ENCODE measurements at regions not wholly inside any gene's neighbourhood (a gene's known extent, or its start where the extent isn't known, plus 50 kb on each side); places are given as distances from the start of the nearest gene placed in this dataset.

- TF ChIP-seq, protein P1, sequence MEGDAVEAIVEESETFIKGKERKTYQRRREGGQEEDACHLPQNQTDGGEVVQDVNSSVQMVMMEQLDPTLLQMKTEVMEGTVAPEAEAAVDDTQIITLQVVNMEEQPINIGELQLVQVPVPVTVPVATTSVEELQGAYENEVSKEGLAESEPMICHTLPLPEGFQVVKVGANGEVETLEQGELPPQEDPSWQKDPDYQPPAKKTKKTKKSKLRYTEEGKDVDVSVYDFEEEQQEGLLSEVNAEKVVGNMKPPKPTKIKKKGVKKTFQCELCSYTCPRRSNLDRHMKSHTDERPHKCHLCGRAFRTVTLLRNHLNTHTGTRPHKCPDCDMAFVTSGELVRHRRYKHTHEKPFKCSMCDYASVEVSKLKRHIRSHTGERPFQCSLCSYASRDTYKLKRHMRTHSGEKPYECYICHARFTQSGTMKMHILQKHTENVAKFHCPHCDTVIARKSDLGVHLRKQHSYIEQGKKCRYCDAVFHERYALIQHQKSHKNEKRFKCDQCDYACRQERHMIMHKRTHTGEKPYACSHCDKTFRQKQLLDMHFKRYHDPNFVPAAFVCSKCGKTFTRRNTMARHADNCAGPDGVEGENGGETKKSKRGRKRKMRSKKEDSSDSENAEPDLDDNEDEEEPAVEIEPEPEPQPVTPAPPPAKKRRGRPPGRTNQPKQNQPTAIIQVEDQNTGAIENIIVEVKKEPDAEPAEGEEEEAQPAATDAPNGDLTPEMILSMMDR (IDR thresholded peaks at IDR 0.05; ENCODE audit: poor library complexity, severe bottlenecking) = no peak
- Histone ChIP-seq H3K4me3 (ENCODE audit: severe bottlenecking) (no peak overlapping the region), H3K27me3 (ENCODE audit: insufficient read depth, poor library complexity, severe bottlenecking) (no peaks in the 10 kb centered on the region), H3K27ac (ENCODE audit: poor library complexity, severe bottlenecking) (no peak overlapping the region), H3K9me3 (ENCODE audit: severe bottlenecking) (no peaks in the 10 kb centered on the region), H3K4me1 (ENCODE audit: insufficient read depth, poor library complexity, severe bottlenecking) (no peaks in the 10 kb centered on the region), H3K36me3 (ENCODE audit: low read depth) (no peaks in the 10 kb centered on the region)
- no peak for ATAC-seq (ENCODE audit: low read depth)
- DNase-seq (ENCODE audit: low spot score) = no peak
These were observed 383.6 kb downstream of the COG6 start for GRCh38 chr13:40039061-40039460.

DNA sequence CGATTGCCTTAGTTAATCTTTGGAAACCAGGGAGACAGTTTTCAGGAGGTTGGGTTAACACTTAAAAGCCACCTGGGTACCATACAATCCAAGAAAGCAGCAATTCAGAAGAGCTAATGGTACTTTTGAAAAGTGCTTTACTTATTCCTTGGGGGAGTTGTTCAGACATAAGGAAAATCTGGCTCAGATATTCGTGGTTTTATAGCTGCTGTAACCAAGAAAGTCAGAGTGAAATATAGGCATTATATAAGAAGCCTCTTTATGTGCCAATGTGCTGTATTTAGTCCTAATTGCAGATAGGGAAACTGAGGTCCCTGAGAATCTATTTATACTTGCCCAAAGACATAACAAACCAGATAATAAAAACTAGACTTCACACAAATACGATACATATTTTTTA, 387.5 kb downstream of the COG6 start:
- no peak overlapping the region for H3K27ac ChIP-seq (ENCODE audit: poor library complexity, severe bottlenecking)
- H3K36me3 ChIP-seq (ENCODE audit: low read depth) = no peaks in the 10 kb centered on the region
- DNase-seq (ENCODE audit: low spot score) = no peak
- no peak overlapping the region for H3K4me3 ChIP-seq (ENCODE audit: severe bottlenecking)
- no peak for ATAC-seq (ENCODE audit: low read depth)
- TF ChIP-seq, protein P1 (IDR thresholded peaks at IDR 0.05; ENCODE audit: poor library complexity, severe bottlenecking) = no peak
- no peaks in the 10 kb centered on the region for H3K27me3 ChIP-seq (ENCODE audit: insufficient read depth, poor library complexity, severe bottlenecking)
- H3K9me3 ChIP-seq (ENCODE audit: severe bottlenecking) = no peaks in the 10 kb centered on the region
- no peaks in the 10 kb centered on the region for H3K4me1 ChIP-seq (ENCODE audit: insufficient read depth, poor library complexity, severe bottlenecking)

DNA sequence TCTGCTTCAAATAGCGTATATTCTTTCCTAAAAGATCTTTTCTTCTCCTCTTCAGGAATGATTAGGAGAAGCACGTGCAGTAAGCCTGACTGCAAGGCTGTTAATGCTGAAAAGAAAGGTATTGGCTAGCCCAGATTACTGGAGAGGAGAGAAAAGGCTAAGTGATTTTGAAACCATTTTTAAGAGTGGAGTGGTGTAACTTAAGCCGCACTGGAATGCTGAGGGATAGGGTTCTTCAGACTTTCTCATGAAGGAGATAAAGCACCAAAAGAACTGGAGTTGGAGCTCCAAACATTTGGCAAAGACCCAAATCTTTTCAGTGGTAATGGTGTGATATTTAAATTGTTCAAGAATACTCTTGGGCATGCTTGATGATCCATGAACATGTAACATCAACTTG, 388.3 kb downstream of the COG6 start:
- ATAC-seq (ENCODE audit: low read depth) = no peak
- H3K4me1 ChIP-seq (ENCODE audit: insufficient read depth, poor library complexity, severe bottlenecking) = no peaks in the 10 kb centered on the region
- no peaks in the 10 kb centered on the region for H3K36me3 ChIP-seq (ENCODE audit: low read depth)
- no peak overlapping the region for H3K4me3 ChIP-seq (ENCODE audit: severe bottlenecking)
- DNase-seq (ENCODE audit: low spot score) = no peak
- no peak overlapping the region for H3K27ac ChIP-seq (ENCODE audit: poor library complexity, severe bottlenecking)
- H3K9me3 ChIP-seq (ENCODE audit: severe bottlenecking) = no peaks in the 10 kb centered on the region
- H3K27me3 ChIP-seq (ENCODE audit: insufficient read depth, poor library complexity, severe bottlenecking) = no peaks in the 10 kb centered on the region
- TF ChIP-seq, protein P1 (IDR thresholded peaks at IDR 0.05; ENCODE audit: poor library complexity, severe bottlenecking) = no peak

- DNase-seq (ENCODE audit: low spot score) (no peak), ATAC-seq (ENCODE audit: low read depth) (no peak)
- no peak overlapping the region for H3K27ac ChIP-seq (ENCODE audit: poor library complexity, severe bottlenecking)
- no peaks in the 10 kb centered on the region for H3K9me3 ChIP-seq (ENCODE audit: severe bottlenecking)
- no peaks in the 10 kb centered on the region for H3K27me3 ChIP-seq (ENCODE audit: insufficient read depth, poor library complexity, severe bottlenecking)
- TF ChIP-seq, protein P1 (IDR thresholded peaks at IDR 0.05; ENCODE audit: poor library complexity, severe bottlenecking) = no peak
- no peaks in the 10 kb centered on the region for H3K4me1 ChIP-seq (ENCODE audit: insufficient read depth, poor library complexity, severe bottlenecking)
- H3K4me3 ChIP-seq (ENCODE audit: severe bottlenecking) = no peak overlapping the region
- no peaks in the 10 kb centered on the region for H3K36me3 ChIP-seq (ENCODE audit: low read depth)
These were observed 391.9 kb downstream of the COG6 start for GRCh38 chr13:40047322-40047771.

GRCh38 chr13:40048551-40048950, 393.1 kb downstream of the COG6 start:
- Histone ChIP-seq H3K9me3 (ENCODE audit: severe bottlenecking) (no peaks in the 10 kb centered on the region), H3K4me1 (ENCODE audit: insufficient read depth, poor library complexity, severe bottlenecking) (no peaks in the 10 kb centered on the region), H3K36me3 (ENCODE audit: low read depth) (no peaks in the 10 kb centered on the region), H3K27me3 (ENCODE audit: insufficient read depth, poor library complexity, severe bottlenecking) (no peaks in the 10 kb centered on the region), H3K4me3 (ENCODE audit: severe bottlenecking) (no peak overlapping the region), H3K27ac (ENCODE audit: poor library complexity, severe bottlenecking) (no peak overlapping the region)
- DNase-seq (ENCODE audit: low spot score) (no peak), ATAC-seq (ENCODE audit: low read depth) (no peak)
- TF ChIP-seq, protein P1 (IDR thresholded peaks at IDR 0.05; ENCODE audit: poor library complexity, severe bottlenecking) = no peak

Measured in RWPE2 (cell line).